Fibroblast of skin of left biceps (primary cell): ENCODE measurements at regions not wholly inside any gene's neighbourhood (a gene's known extent, or its start where the extent isn't known, plus 50 kb on each side); places are given as distances from the start of the nearest gene placed in this dataset.
"Not testable (repeated sequence)": the region's sequence is repeated elsewhere in the genome, so short reads cannot be mapped to it uniquely, and the experiment has no call there.

Source experiments
- DNase-seq, 2 experiments: peaks; one replicate each; pipeline ENCODE4 v3.0.0-alpha.2; 2013; ENCODE audit warnings: low read depth in 2 of 2

DNA sequence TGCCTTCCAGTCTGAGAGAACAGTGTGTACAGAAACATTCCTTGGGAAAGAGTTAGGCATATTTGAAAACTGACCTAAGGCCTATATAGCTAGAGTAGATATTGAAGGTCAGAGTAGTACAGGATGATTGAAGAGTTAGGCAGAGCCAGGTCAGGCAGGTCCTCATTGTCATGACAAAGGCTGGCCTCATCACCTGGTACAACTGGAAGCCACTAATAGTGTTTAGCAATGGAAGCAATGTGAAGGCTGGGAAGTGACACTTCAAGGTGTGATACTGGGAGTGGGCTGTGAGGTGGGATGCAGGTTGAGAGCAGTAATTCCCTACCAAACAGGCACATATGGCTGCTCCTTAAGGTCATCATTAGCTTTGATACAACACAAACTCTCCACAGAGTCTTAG, 123.6 kb upstream of the CCNH start:
- no peak for DNase-seq

DNA sequence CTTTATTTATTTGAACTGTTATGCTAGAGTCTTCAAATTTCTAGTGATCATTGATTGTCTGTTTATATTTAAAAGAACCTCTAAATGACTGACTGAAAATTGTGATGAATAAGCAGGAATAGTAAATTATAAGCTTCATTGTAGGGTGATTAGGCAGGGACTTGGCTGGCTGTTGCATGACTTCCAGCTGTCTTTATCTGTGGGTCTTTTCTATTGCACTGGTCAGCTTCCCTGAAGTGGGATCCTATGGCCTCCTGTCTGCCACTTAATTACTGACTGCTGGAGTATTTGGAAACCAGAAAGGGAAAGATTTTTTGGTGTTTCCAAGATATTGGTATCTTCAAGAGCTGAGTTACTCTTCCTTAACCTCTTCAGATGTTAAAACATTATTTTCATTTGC, 123.0 kb upstream of the CCNH start:
- no peak for DNase-seq

DNA sequence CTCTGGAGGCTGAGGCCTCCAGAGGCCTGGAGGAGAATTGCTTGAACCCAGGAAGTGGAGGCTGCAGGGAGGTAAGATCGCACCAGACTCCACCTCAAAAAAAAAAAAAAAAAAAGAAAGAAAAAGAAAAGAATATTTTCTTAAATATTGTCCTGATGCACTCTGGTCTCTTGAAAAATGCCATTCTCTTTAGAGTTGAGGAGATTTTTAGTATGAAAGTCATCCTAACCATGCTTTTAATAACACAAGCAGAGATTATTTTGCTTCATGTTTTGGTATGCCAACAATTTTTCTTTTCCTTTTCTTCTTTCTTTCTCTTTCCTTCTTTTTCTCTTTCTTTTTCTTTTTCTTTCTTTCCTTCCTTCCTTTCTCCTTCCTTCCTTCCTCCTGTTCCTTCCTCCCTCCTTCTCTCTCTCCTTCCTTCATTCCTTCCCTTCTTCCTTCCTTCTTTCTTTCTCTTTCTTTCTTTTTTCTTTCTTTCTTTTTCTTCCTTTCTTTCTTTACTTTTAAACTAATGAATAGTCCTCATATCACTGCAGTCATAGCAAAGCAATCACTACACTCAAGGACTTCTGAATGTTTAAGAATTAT, 116.9 kb upstream of the CCNH start:
- DNase-seq: no peak

DNA sequence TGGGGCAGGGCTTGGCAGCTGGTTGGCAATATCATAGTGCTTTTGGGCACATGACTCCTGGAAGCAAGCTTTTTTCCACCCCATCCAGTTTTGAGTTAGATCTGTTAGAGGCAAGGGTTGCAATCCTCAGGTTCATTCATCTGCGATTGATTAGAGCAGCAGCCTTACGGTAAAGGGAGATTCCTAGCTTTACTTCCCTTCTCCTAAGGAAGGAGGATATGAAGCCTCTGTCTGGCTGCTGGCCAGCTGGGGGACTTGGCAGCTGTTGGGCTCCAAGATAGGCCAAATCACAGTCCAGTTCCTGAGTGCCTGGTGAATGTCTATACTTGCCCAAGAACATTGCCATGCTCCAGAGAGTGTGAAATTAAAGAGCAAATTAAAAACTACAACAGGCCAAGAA, 113.4 kb upstream of the CCNH start:
- DNase-seq: no peak

DNA sequence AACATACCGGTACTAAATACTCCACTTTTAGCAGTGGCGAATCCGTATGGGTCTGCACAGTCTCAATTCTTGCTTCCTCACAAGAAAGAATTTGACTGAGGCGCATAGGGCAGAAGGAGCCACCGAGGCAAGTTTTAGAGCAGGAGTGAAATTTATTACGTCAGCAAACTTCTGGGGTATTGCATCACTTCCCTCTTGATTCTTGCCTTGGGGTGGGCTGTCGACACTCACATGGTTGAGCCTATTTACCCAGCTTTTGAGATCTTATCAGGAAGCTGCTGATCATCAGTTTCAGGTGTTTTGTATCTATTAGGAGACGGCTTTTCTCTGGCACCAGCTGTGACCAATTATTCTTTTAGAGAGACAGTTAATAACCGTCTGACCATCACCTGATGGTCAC, 111.5 kb upstream of the CCNH start:
- no peak for DNase-seq

DNA sequence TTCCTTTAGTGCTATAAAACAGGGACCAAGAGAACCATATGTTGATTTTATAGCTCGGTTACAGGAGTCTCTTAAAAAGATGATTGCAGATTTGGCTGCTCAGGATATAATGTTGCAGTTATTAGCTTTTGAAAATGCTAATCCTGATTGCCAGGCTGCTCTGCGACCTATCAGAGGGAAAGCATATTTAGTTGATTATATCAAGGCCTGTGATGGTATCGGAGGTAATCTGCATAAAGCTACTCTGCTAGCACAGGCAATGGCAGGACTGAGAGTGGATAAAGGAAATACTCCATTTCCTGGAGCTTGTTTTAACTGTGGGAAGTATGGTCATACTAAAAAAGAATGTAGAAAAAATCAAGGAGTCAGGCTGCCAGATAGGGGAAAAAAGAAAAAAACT, 99.0 kb upstream of the CCNH start:
- not testable (repeated sequence) for DNase-seq

DNA sequence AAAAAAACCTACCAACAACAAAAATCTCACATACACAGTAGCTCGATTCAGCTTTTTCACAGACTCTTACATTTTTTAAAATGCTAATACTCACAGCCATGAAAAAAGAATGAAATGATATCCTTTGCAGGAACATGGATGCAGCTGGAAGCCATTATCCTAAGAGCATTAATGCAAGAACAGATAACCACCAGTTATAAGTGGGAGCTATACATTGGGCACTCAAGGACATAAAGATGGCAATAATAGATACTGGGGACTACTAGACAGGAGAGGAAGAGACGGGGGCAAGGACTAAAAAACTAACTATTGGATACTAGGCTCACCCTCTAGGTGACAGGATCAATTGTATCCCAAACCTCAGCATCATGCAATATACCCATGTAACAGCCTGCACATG, 90.3 kb upstream of the CCNH start:
- DNase-seq: no peak

DNA sequence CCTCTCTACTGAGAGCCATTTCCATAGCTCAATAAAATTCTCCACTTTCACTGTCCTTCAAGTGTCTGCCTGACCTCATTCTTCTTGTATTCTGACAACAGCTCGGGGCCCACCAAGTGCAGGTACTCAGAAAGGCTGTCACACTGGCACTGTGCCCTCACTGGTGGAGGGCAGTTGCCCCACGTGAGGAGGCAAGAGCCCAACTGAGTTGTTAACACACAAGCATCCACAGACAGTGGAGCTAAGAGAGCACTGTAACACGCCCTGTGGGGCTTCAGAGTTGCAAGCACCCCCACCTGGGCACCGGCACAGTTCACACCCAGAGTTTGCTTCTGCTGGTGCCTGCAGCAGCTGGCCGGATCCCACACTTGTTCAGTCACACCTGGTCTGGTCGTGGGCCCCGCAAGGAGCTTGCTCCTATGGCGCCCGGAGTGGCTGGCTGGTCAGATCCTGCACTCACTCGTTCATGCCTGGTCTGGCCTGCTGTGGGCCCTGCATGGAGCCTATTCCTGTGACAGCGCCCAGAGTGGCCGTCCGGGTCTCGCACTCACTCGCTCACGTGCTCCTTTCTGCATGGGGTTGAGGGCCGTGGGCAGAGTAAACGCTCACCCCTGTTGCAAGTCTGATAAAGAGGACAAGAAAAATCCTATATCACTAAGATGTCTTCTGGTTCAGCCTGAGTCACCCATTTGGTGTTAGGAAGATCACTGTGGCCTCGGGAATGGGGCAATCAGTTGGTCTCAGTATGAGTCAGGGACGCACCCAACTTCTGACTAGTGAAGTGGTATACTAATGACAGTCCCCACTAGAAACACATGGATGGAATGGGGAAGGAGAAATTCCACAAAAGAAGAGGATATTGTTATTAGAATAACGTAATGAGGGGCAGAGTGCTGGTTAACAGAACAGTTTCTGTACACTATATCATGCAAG, 87.0 kb upstream of the CCNH start:
- DNase-seq: no peak
